Upper lobe of left lung (tissue), 4 donors: ENCODE measurements at regions not wholly inside any gene's neighbourhood (a gene's known extent, or its start where the extent isn't known, plus 50 kb on each side); places are given as distances from the start of the nearest gene placed in this dataset.

Experiments used
- POLR2A ChIP-seq, 4 donors: fragments of 450-650 bp; IDR thresholded peaks; one replicate each; pipeline ENCODE4 v1.5.1; 2016 to 2017; ENCODE audit warnings: antibody characterized with exemption in 4 of 4, mild to moderate bottlenecking in 2 of 4
- POLR2AphosphoS5 ChIP-seq, 2 donors: sonication (generic); formaldehyde crosslinking; IDR thresholded peaks; one replicate each; pipeline ENCODE4 v1.5.1; 2017; ENCODE audit warnings: antibody characterized with exemption in 2 of 2
- TF ChIP-seq, protein P1 (sequence below), 6 experiments: fragments of 450-650 bp in 4 of 6; fragments of 200-600 bp in 2 of 6; sonication (generic) in 2 of 6; IDR thresholded peaks; one replicate each; pipeline ENCODE4 v1.5.1; 2016 to 2019; ENCODE audit warnings: antibody characterized with exemption in 6 of 6

DNA sequence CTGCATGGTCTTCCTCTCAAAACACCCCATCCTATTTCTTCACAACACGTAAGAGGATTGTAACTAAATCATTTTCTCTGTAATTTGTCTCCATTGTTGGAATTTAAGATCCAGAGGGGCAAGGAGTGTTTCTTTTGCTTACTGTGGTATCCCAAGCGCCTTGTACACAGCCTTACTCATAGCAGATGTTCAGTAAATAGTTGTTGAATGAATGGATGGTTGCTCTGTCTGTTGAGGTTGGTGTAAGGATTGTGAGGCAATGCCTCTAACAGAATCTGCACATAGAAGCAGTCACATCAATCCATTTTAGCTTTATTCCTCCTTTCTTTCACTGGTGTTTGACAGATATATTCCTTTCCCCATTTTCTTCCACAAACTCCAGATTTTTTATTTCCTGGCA lies 90.1 kb downstream of the ZNF365 start:
- no peak for TF ChIP-seq POLR2A (IDR thresholded peaks at IDR 0.05)
- no peak for TF ChIP-seq POLR2AphosphoS5 (IDR thresholded peaks at IDR 0.05)
- TF ChIP-seq, protein P1, sequence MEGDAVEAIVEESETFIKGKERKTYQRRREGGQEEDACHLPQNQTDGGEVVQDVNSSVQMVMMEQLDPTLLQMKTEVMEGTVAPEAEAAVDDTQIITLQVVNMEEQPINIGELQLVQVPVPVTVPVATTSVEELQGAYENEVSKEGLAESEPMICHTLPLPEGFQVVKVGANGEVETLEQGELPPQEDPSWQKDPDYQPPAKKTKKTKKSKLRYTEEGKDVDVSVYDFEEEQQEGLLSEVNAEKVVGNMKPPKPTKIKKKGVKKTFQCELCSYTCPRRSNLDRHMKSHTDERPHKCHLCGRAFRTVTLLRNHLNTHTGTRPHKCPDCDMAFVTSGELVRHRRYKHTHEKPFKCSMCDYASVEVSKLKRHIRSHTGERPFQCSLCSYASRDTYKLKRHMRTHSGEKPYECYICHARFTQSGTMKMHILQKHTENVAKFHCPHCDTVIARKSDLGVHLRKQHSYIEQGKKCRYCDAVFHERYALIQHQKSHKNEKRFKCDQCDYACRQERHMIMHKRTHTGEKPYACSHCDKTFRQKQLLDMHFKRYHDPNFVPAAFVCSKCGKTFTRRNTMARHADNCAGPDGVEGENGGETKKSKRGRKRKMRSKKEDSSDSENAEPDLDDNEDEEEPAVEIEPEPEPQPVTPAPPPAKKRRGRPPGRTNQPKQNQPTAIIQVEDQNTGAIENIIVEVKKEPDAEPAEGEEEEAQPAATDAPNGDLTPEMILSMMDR (IDR thresholded peaks at IDR 0.05) = no peak
